Midbrain (tissue), 1 donor: ENCODE measurements at regions not wholly inside any gene's neighbourhood (a gene's known extent, or its start where the extent isn't known, plus 50 kb on each side); places are given as distances from the start of the nearest gene placed in this dataset.

Source experiments
- DNase-seq: peaks from one replicate; lab custom pipeline; 2025; lab: John Stamatoyannopoulos, UW

DNA sequence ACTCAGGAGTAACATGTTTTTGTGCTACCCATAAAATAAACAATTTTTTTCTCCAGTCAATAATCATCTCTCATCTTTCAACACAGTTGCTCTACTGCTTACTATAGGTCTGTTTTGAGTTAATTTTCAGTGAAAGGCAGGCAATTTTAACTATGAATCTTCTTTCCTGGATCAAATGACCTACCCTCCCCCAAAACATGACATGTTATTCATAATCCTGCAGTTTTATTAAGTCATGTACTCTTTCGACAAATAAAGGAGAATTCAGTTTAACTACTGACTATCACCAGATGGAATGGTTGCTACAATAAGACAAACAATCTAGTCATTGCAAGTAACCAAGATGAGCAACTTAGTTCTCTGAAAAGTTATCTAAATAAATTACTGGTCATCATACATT is 106.0 kb upstream of the FAR2 start:
- DNase-seq = no peak

DNA sequence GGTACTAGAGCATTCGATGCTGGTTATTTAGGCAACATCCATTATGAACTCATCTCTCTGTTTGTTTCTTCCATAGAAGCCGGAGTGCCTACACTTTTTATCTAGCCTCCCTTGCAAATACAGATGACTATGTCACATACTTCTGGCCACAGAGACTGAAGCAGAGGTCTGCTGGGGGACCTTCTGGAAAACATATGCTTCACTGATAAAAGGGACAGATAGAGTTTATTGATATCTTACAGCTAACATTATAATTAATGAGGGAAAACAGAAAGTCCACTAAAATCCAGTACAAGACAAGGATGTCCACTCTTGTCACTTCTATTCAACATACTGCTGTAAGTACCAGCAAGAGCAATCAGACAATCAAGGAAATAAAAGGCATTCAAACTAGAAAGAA is 104.3 kb upstream of the FAR2 start:
- DNase-seq = no peak

GRCh38 chr12:29048787-29049186 is 100.3 kb upstream of the FAR2 start:
- DNase-seq = no peak

GRCh38 chr12:29050503-29050902 is 98.6 kb upstream of the FAR2 start:
- no peak for DNase-seq

DNA sequence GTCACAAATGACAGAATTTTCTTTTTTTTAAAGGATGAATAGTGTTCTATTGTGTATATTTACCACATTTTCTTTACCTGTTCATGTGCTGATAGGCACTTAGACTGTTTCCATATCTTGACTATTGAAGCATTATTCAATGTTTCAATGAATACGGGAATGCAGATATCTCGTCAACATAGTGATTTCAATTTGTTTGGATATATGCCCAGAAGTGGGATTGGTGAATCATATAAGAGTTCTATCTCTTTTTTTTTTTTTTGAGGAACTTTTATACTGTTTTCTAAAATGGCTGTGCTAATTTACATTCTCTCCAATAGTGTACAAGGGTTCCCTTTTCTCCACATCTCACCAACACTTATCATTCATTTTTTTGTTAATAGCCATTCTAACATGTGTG is 97.9 kb upstream of the FAR2 start:
- DNase-seq = no peak

DNA sequence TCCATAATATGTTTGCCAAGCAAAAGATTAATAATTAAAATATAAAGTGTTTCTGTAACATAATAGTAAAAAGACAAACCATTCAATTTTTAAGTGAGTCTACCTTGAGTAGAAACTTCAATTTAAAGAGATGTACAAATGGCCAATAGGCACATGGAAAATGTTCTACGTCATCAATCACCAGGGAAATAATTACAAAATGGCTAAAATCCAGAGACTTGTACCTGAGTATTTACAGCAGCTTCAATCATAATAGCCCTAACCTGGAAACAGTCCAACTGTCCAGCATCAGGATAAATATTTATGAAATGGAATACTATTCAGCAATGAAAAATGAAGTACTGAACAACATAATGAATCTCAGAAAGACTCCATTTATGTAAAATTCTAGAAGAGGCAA is 95.5 kb upstream of the FAR2 start:
- DNase-seq = no peak

DNA sequence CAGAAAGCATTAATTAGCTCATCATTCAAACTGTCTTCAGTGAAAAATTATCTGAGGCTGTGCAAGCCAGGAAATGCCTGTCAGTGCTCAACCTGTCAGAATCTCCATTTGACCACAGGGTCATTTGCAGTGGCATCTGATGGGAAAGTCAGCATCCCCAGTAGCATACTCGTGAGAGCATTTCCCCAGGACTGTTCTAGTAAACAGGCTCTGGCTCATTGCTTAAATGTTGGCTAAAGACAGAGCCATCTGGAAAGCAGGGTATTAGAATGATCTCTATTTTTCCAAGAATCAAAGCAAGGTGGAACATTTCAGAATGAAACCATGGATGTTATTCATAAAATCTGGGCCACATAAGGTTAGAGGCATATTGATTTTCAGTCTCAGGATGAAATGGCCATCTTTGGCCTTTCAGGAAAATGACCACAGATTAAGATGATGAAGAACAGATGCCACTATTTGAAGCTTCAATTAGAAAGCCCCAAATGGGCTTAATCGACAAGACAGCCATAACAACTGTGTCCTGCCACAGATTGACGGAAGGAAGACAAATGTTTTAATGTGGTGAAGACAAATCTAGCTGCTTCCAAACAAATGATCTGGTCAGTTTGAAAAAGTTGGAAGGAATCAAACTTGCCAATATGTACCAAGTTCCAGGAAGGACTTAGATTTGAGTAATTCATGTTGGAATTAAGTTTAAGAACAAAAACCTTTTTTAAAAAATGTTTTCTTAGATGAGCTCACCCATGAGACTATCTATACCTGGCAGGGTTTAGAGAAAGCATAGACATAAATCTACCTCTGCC is 94.0 kb upstream of the FAR2 start:
- DNase-seq = no peak

DNA sequence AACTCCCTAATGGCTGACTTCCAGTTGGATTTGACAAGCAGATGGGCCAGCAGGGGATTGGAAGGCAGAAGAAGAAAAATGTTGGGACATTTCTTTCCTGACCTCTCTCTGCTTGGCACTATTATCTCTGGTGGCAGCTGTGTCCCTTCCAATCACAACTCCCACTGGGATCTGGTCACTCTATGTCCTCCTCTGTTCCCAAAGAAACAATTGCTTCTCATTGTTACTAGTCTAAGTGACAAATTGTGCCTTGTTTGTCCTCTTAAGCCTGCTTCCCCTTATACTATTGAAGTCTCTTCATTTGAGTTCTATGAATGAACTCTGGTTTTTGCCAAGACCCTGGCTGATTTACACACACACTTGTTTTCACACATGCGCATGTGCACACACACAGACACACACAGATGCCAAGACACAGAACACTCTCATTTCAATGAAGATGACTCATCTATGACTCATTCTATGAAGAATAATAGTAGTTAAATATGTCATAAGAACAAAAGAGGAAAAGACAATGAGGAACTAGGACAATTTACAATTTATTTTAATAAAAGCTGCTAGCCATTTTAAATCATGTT is 83.0 kb upstream of the FAR2 start:
- DNase-seq = peak; percentile 91

- no peak for DNase-seq
Measured at GRCh38 chr12:29067430-29067829, 81.6 kb upstream of the FAR2 start.

GRCh38 chr12:29070309-29070708 is 78.8 kb upstream of the FAR2 start:
- no peak for DNase-seq

- no peak for DNase-seq
Measured at GRCh38 chr12:29071099-29071498, 78.0 kb upstream of the FAR2 start.

GRCh38 chr12:29072631-29073030 is 76.4 kb upstream of the FAR2 start:
- DNase-seq = no peak

- peak; percentile 67 for DNase-seq
Measured at GRCh38 chr12:29073631-29074239, 75.3 kb upstream of the FAR2 start.

DNA sequence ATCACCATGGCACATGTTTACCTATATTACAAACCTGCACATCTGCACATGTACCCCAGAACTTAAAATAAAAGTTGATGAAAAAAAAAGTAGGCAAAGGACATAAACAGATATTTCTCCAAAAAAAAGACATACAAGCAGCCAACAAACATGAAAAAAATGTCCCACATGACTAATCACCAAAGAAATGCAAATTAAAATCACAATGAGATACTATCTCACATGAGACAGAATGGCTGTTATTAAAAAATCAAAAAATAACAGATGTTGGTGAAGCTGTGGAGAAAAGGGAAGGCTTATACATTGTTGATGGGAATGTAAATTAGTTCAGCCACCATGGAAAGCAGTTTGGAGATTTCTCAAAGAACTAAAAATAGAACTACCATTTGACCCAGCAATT is 68.0 kb upstream of the FAR2 start:
- no peak for DNase-seq

- DNase-seq = no peak
Measured at GRCh38 chr12:29082522-29082921, 66.6 kb upstream of the FAR2 start.

DNA sequence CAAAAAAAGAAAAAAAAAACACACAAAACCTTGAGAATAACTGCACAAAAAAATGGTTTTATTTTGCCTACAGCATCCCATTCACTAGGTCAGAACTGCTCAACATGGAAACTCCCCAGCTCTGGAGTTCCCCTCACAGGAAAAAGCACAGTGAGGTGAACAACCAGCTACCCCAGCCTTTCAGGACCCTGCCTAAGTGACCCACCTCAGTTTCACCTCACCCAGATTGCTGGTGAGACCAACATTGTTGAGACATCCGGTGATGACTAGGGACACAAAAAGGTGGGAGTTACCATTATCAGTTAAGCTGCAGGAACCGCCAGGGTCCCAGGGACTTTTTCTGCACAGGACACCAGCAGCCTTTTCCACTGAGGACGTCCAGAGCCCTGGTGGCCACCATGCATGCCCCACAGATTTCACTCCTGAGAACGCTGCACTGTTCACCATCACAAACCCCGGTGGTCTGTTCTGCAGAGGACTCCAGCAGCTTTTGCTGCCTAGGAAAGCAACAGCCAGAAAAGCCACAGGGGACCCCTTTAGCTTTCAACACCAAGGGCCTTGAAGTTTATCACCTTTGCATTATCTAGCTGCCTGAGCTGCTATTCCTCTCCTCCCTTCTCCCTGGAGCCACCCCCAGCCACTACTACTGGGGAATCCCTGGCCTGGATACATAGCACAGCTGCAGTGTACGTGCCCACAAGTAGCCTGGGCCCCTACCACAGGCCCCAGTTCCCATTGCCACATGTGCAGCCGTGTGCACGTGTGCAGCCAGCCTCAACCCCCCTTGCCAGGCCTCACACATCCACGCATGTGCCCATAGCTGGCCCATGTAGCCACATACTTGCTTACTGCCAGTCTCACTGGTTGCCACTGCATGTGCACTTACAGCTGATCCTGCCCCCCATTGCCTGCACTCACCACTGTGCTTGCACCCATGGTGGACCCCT is 62.5 kb upstream of the FAR2 start:
- no peak for DNase-seq

GRCh38 chr12:29088611-29089219 is 60.4 kb upstream of the FAR2 start:
- no peak for DNase-seq
